K562 (cell line): ENCODE measurements at regions not wholly inside any gene's neighbourhood (a gene's known extent, or its start where the extent isn't known, plus 50 kb on each side); places are given as distances from the start of the nearest gene placed in this dataset.

Experiments
- CHD2 ChIP-seq: IDR thresholded peaks from 2 replicates; pipeline ENCODE4 v1.6.1; 2011; ENCODE audit warnings: low read depth, low read length
- DNMT1 ChIP-seq: fragments of 450-650 bp; IDR thresholded peaks from 2 replicates; pipeline ENCODE4 v1.6.1; 2016; ENCODE audit warnings: antibody characterized with exemption, mild to moderate bottlenecking
- EZH2 ChIP-seq: IDR thresholded peaks from 2 replicates; pipeline ENCODE4 v1.6.1; 2012; ENCODE audit warnings: low read depth, mild to moderate bottlenecking, inconsistent platforms, low read length, borderline replicate concordance
- FOXJ3 ChIP-seq: sonication (generic); formaldehyde crosslinking; IDR thresholded peaks from 2 replicates; pipeline ENCODE4 v1.4.0; 2020; ENCODE audit warnings: mild to moderate bottlenecking, missing genetic modification reagents
- HMGN3 ChIP-seq: IDR thresholded peaks from 2 replicates; pipeline ENCODE4 v1.6.1; 2011; ENCODE audit warnings: borderline replicate concordance, low read depth, mild to moderate bottlenecking, mixed read lengths, low read length; ENCODE audit not compliant: insufficient read length; ENCODE audit errors: extremely low read depth
- MYBL2 ChIP-seq, 2 experiments: fragments of 450-650 bp in 1 of 2; sonication (generic) in 1 of 2; formaldehyde crosslinking in 1 of 2; IDR thresholded peaks; 2 replicates each; pipeline versions ENCODE4 v1.6.1 to v1.8.1; 2017 to 2022; ENCODE audit warnings: borderline replicate concordance in 1 of 2, inconsistent platforms in 1 of 2, low read depth in 1 of 2, mild to moderate bottlenecking in 1 of 2, missing genetic modification reagents in 1 of 2, moderate library complexity in 1 of 2
- OTX1 ChIP-seq: fragments of 450-650 bp; formaldehyde crosslinking; IDR thresholded peaks from 2 replicates; pipeline ENCODE4 v1.4.0; 2022; ENCODE audit warnings: mild to moderate bottlenecking
- POLR2A ChIP-seq: fragments of 450-650 bp; conservative IDR thresholded peaks from 2 replicates; pipeline ENCODE4 v1.6.1; 2016
- POLR2AphosphoS5 ChIP-seq: IDR thresholded peaks from 2 replicates; pipeline ENCODE4 v1.6.1; 2011; ENCODE audit warnings: mild to moderate bottlenecking, low read depth, low read length, moderate library complexity; ENCODE audit not compliant: control insufficient read depth, insufficient read depth
- TF ChIP-seq, protein P1 (sequence below): fragments of 450-650 bp; IDR thresholded peaks from 2 replicates; pipeline ENCODE4 v1.6.1; 2016
- TF ChIP-seq, protein P2 (sequence below), 3 experiments: IDR thresholded peaks in 2 of 3; conservative IDR thresholded peaks in 1 of 3; 2 replicates each; pipeline ENCODE4 v1.5.1; 2011 to 2012; ENCODE audit warnings: low read length in 3 of 3, mild to moderate bottlenecking in 3 of 3, control low read depth in 2 of 3, improper control_type of control experiment in 1 of 3, inconsistent platforms in 1 of 3, low read depth in 1 of 3, mixed read lengths in 1 of 3, moderate library complexity in 1 of 3; ENCODE audit not compliant: insufficient read depth in 2 of 3

GRCh38 chr1:213457186-213457585 is 406.1 kb downstream of the RPS6KC1 start:
- no peak for TF ChIP-seq DNMT1
- no peak for TF ChIP-seq FOXJ3 (CRISPR knock-in tag)
- TF ChIP-seq HMGN3: no peak
- TF ChIP-seq POLR2AphosphoS5: no peak
- TF ChIP-seq EZH2: no peak
- no peak for TF ChIP-seq CHD2
- TF ChIP-seq, protein P1, sequence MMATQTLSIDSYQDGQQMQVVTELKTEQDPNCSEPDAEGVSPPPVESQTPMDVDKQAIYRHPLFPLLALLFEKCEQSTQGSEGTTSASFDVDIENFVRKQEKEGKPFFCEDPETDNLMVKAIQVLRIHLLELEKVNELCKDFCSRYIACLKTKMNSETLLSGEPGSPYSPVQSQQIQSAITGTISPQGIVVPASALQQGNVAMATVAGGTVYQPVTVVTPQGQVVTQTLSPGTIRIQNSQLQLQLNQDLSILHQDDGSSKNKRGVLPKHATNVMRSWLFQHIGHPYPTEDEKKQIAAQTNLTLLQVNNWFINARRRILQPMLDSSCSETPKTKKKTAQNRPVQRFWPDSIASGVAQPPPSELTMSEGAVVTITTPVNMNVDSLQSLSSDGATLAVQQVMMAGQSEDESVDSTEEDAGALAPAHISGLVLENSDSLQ: no peak
- TF ChIP-seq POLR2A: no peak
- no peak for TF ChIP-seq OTX1 (CRISPR knock-in tag)
- TF ChIP-seq MYBL2 (IDR thresholded peaks at IDR 0.05; ENCODE audit: low read depth): no peak
- TF ChIP-seq MYBL2 (CRISPR knock-in tag; IDR thresholded peaks at IDR 0.05; ENCODE audit: borderline replicate concordance): no peak
- TF ChIP-seq, protein P2, sequence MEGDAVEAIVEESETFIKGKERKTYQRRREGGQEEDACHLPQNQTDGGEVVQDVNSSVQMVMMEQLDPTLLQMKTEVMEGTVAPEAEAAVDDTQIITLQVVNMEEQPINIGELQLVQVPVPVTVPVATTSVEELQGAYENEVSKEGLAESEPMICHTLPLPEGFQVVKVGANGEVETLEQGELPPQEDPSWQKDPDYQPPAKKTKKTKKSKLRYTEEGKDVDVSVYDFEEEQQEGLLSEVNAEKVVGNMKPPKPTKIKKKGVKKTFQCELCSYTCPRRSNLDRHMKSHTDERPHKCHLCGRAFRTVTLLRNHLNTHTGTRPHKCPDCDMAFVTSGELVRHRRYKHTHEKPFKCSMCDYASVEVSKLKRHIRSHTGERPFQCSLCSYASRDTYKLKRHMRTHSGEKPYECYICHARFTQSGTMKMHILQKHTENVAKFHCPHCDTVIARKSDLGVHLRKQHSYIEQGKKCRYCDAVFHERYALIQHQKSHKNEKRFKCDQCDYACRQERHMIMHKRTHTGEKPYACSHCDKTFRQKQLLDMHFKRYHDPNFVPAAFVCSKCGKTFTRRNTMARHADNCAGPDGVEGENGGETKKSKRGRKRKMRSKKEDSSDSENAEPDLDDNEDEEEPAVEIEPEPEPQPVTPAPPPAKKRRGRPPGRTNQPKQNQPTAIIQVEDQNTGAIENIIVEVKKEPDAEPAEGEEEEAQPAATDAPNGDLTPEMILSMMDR (IDR thresholded peaks at IDR 0.05 in 2 of 3, conservative IDR thresholded peaks at IDR 0.05 in 1 of 3; ENCODE audit: insufficient read depth in 2 of 3, low read depth in 1 of 3, low read length in 3 of 3): no peak
